Nephron (organoid): ENCODE measurements at regions not wholly inside any gene's neighbourhood (a gene's known extent, or its start where the extent isn't known, plus 50 kb on each side); places are given as distances from the start of the nearest gene placed in this dataset.

Experiments
- H3K27ac Mint-ChIP-seq, 3 experiments: 2 replicates each; pipeline ENCODE4 v1.8.0; 2020; ENCODE audit warnings: mixed read lengths in 3 of 3, mild to moderate bottlenecking in 2 of 3, moderate library complexity in 1 of 3
- H3K27me3 Mint-ChIP-seq: 2 replicates; pipeline ENCODE4 v1.8.0; 2021; ENCODE audit warnings: low read depth, mild to moderate bottlenecking, moderate library complexity, mixed read lengths
- H3K36me3 Mint-ChIP-seq: 2 replicates; pipeline ENCODE4 v1.8.0; 2020; ENCODE audit warnings: low read depth, mixed read lengths
- H3K4me1 Mint-ChIP-seq: 2 replicates; pipeline ENCODE4 v1.8.0; 2020; ENCODE audit warnings: mixed read lengths
- H3K4me3 Mint-ChIP-seq, 3 experiments: 2 replicates each; pipeline ENCODE4 v1.8.0; 2020; ENCODE audit warnings: mild to moderate bottlenecking in 3 of 3, mixed read lengths in 3 of 3, moderate library complexity in 2 of 3
- H3K9me3 Mint-ChIP-seq: 2 replicates; pipeline ENCODE4 v1.8.0; 2020; ENCODE audit warnings: mixed read lengths
- TF ChIP-seq, protein P1 (sequence below), 3 experiments: fragments of 200-600 bp; sonication (generic); IDR thresholded peaks; one replicate each; pipeline ENCODE4 v1.5.0; 2021; ENCODE audit warnings: antibody characterized with exemption in 3 of 3; ENCODE audit not compliant: unreplicated experiment in 3 of 3

DNA sequence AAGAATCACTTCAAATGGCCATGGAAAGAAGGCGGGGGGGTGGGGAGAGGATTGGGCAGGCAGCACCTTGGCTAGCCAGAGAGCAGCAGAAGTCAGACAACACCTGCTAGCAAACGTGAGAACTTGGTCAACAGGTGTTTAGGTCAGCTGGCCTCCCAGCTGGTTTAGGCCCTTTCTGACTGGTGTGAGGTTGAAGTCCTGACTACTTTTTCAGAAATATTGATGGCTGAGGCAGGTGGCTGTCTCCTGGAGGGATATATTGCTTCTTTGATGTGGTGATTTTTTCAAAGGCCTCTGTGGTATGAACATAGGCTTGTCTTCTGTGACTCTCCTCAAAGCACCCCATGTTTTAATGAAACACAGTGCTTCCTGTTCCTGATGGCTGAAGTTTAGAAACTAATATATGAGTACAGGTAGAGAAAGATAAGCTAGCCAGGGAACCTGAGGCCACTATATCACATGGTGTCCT is 238.2 kb upstream of the SSTR1 start:
- no peak overlapping the region for H3K4me3 Mint-ChIP-seq
- TF ChIP-seq, protein P1, sequence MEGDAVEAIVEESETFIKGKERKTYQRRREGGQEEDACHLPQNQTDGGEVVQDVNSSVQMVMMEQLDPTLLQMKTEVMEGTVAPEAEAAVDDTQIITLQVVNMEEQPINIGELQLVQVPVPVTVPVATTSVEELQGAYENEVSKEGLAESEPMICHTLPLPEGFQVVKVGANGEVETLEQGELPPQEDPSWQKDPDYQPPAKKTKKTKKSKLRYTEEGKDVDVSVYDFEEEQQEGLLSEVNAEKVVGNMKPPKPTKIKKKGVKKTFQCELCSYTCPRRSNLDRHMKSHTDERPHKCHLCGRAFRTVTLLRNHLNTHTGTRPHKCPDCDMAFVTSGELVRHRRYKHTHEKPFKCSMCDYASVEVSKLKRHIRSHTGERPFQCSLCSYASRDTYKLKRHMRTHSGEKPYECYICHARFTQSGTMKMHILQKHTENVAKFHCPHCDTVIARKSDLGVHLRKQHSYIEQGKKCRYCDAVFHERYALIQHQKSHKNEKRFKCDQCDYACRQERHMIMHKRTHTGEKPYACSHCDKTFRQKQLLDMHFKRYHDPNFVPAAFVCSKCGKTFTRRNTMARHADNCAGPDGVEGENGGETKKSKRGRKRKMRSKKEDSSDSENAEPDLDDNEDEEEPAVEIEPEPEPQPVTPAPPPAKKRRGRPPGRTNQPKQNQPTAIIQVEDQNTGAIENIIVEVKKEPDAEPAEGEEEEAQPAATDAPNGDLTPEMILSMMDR (IDR thresholded peaks at IDR 0.05; ENCODE audit: unreplicated experiment in 3 of 3) = no peak
- H3K4me1 Mint-ChIP-seq = no peaks in the 10 kb centered on the region
- no peak overlapping the region for H3K27ac Mint-ChIP-seq
- H3K9me3 Mint-ChIP-seq = peaks cover 3% of the 10 kb centered on the region
- H3K27me3 Mint-ChIP-seq = no peaks in the 10 kb centered on the region
- no peaks in the 10 kb centered on the region for H3K36me3 Mint-ChIP-seq

DNA sequence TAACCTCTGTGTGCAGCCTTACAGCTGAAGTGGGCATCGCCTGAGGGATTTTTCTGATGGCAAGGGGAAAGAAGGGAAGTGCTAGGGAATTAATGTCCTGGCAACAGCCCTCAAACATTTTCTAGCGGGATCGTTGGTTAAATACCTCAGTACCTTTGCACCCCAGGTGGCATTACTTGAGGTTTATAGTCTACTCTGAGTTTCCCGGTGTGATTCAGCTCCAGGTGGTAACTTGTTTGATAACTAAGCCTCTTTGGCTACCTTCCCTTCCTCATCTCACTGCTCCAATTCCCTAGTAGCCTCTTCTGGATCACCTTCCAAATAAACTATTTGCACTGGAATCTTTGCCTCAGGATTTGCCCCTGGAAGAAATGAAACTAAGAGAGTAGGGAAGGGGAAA is 237.0 kb upstream of the SSTR1 start:
- no peaks in the 10 kb centered on the region for H3K4me1 Mint-ChIP-seq
- H3K9me3 Mint-ChIP-seq = no peaks in the 10 kb centered on the region
- TF ChIP-seq, protein P1 (IDR thresholded peaks at IDR 0.05; ENCODE audit: unreplicated experiment in 3 of 3) = no peak
- no peaks in the 10 kb centered on the region for H3K27me3 Mint-ChIP-seq
- H3K4me3 Mint-ChIP-seq = no peak overlapping the region
- no peaks in the 10 kb centered on the region for H3K36me3 Mint-ChIP-seq
- H3K27ac Mint-ChIP-seq = no peak overlapping the region

DNA sequence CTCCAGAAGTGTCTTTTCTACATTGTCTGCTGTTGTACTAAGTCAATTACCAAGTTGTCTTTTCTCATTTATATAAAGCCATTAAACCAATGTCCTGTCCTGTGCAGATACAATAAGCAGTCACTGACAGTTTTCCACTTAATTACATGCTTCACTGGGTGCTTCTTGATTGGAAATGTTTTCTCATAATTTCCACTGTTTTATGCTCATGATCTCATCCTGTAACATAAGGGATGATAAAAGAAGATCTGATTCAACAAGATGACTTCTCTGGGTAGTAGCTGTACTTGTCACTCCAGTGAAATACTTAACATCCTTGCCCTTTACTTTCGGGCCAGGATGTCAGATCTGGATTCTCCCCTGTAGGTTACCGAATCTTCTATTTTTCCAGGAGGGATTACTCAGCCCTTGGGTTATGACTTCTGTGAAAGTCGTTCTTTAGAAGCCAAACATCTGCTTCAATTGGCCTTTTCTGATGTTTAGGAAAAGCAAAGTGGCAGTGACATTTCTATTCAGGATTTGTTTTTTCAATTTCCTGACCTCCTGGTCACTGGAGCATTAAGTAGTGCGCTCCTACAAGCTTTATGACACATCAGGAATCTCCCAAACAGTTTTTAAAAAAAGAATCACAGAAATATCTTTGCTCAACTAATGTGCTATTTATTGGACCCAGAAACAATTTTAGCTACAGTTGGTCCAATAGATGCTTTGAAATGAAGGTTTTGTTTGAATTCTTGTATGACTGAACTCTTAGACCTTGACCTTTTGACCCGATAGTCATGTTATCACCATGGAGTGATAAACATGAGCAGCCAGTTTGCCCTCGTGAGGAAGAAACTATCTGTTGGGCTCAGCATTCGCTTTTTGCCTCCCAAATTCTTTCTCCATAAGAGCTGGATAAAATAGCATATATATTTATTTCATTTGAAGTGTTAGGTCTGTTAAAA is 234.5 kb upstream of the SSTR1 start:
- peaks cover 3% of the 10 kb centered on the region for H3K27me3 Mint-ChIP-seq
- no peak overlapping the region for H3K27ac Mint-ChIP-seq
- no peaks in the 10 kb centered on the region for H3K4me1 Mint-ChIP-seq
- TF ChIP-seq, protein P1 (IDR thresholded peaks at IDR 0.05; ENCODE audit: unreplicated experiment in 3 of 3) = no peak
- no peaks in the 10 kb centered on the region for H3K36me3 Mint-ChIP-seq
- H3K4me3 Mint-ChIP-seq = no peak overlapping the region
- peaks cover 2% of the 10 kb centered on the region for H3K9me3 Mint-ChIP-seq

DNA sequence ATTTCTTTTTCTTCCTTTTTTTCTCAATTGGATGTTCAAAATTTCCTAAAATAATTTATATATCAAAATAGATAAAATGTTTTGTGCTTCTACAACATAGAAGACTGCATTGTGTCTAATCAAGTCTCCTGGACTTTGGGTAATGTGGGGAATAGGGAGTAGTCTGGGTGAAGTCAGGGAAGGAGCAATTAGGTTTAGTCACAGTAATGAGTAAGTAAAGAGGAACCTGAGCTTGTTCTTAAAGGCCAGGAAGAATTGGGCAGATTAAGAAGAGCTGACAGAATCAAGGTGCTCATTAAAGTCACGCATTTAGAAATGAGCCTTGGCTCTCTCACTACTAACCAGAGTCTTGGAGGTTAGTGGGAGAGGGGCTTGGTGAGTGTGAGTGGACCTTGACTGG is 233.3 kb upstream of the SSTR1 start:
- Mint-ChIP-seq H3K27me3 (peaks cover 3% of the 10 kb centered on the region), H3K36me3 (no peaks in the 10 kb centered on the region), H3K4me1 (no peaks in the 10 kb centered on the region), H3K27ac (no peak overlapping the region), H3K9me3 (peaks cover 5% of the 10 kb centered on the region), H3K4me3 (no peak overlapping the region)
- TF ChIP-seq, protein P1 (IDR thresholded peaks at IDR 0.05; ENCODE audit: unreplicated experiment in 3 of 3) = no peak

DNA sequence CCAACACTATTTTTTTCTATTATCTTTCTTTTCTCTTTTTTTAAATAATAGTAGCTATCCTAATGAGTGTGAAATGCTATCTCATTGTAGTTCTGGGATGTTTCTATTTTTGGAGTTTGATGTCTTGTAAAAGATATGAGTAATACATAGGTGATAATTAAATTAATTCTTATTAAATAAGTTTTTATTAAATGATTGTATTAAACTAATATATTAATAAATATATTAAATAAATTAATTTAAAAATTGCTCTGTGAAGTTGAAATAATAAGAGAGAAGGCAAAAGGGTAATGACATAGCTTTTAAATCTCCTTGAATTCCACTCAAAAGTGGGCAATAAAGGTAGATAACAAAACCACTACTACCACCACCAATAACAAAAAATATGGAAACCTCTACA is 230.2 kb upstream of the SSTR1 start:
- Mint-ChIP-seq H3K27ac (no peak overlapping the region), H3K4me3 (no peak overlapping the region), H3K27me3 (peaks cover 3% of the 10 kb centered on the region), H3K4me1 (no peaks in the 10 kb centered on the region), H3K9me3 (peaks cover 18% of the 10 kb centered on the region), H3K36me3 (no peaks in the 10 kb centered on the region)
- TF ChIP-seq, protein P1 (IDR thresholded peaks at IDR 0.05; ENCODE audit: unreplicated experiment in 3 of 3) = no peak
